SU-DHL-6 (cell line): ENCODE measurements at regions not wholly inside any gene's neighbourhood (a gene's known extent, or its start where the extent isn't known, plus 50 kb on each side); places are given as distances from the start of the nearest gene placed in this dataset.

Experiments
- EZH2phosphoT487 ChIP-seq: fragments of 200-600 bp; sonication (generic), shearing (Covaris generic); conservative IDR thresholded peaks from 2 replicates; pipeline ENCODE4 v1.6.1; 2018; ENCODE audit warnings: mild to moderate bottlenecking, antibody characterized with exemption, low read length, moderate library complexity, mixed read lengths
- TF ChIP-seq, protein P1 (sequence below): fragments of 200-600 bp; sonication (generic); IDR thresholded peaks from one replicate; pipeline ENCODE4 v1.5.1; 2017; ENCODE audit warnings: antibody characterized with exemption, mild to moderate bottlenecking, low read length, moderate library complexity; ENCODE audit not compliant: insufficient read depth, poor library complexity, severe bottlenecking

GRCh38 chr5:4963265-4963664, 176.9 kb upstream of the ADAMTS16 start:
- TF ChIP-seq, protein P1, sequence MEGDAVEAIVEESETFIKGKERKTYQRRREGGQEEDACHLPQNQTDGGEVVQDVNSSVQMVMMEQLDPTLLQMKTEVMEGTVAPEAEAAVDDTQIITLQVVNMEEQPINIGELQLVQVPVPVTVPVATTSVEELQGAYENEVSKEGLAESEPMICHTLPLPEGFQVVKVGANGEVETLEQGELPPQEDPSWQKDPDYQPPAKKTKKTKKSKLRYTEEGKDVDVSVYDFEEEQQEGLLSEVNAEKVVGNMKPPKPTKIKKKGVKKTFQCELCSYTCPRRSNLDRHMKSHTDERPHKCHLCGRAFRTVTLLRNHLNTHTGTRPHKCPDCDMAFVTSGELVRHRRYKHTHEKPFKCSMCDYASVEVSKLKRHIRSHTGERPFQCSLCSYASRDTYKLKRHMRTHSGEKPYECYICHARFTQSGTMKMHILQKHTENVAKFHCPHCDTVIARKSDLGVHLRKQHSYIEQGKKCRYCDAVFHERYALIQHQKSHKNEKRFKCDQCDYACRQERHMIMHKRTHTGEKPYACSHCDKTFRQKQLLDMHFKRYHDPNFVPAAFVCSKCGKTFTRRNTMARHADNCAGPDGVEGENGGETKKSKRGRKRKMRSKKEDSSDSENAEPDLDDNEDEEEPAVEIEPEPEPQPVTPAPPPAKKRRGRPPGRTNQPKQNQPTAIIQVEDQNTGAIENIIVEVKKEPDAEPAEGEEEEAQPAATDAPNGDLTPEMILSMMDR, result no peak
- no peak for TF ChIP-seq EZH2phosphoT487
